Neuron (in vitro differentiated cells): ENCODE measurements at regions not wholly inside any gene's neighbourhood (a gene's known extent, or its start where the extent isn't known, plus 50 kb on each side); places are given as distances from the start of the nearest gene placed in this dataset.

Experiments
- H2AFZ ChIP-seq: one replicate; pipeline ENCODE4 v1.6.1; 2013; ENCODE audit warnings: low read depth, mild to moderate bottlenecking, inconsistent platforms, low read length, moderate library complexity
- H3K27me3 ChIP-seq: one replicate; pipeline ENCODE4 v1.6.1; 2013; ENCODE audit warnings: low read length; ENCODE audit not compliant: insufficient read depth
- H3K36me3 ChIP-seq: one replicate; pipeline ENCODE4 v1.6.1; 2013; ENCODE audit warnings: low read length; ENCODE audit not compliant: insufficient read depth
- H3K4me1 ChIP-seq: one replicate; pipeline ENCODE4 v1.6.1; 2013; ENCODE audit warnings: low read length; ENCODE audit not compliant: insufficient read depth
- H3K4me3 ChIP-seq: 2 replicates; pipeline ENCODE4 v1.5.1; 2013; ENCODE audit warnings: mild to moderate bottlenecking, low read length, moderate library complexity
- H3K9me3 ChIP-seq: one replicate; pipeline ENCODE4 v1.6.1; 2013; ENCODE audit warnings: low read length

DNA sequence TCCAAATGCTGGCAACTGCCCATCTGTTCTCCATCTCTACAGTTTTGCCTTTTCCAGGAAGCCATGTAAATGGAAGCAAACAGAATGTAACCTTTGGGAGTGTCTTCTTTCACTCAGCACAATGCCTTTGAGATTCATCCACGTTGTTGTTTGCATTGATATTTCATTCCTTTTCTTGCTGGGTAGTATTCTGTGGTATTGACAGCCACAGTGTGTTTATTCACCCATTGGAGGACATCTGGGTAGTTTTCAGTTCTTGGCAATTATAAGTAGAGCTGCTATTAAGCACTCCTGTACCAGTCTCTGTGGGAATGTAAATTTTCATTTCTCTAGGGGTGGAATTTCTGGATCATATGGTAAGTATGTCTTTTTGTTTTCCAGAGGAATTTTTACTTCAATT lies 194.3 kb upstream of the RPS6KA3 start:
- no peak overlapping the region for H2AFZ ChIP-seq
- peaks cover 10% of the 10 kb centered on the region for H3K27me3 ChIP-seq
- H3K4me3 ChIP-seq = no peak overlapping the region
- no peaks in the 10 kb centered on the region for H3K36me3 ChIP-seq
- no peaks in the 10 kb centered on the region for H3K9me3 ChIP-seq
- H3K4me1 ChIP-seq = peaks cover 2% of the 10 kb centered on the region

DNA sequence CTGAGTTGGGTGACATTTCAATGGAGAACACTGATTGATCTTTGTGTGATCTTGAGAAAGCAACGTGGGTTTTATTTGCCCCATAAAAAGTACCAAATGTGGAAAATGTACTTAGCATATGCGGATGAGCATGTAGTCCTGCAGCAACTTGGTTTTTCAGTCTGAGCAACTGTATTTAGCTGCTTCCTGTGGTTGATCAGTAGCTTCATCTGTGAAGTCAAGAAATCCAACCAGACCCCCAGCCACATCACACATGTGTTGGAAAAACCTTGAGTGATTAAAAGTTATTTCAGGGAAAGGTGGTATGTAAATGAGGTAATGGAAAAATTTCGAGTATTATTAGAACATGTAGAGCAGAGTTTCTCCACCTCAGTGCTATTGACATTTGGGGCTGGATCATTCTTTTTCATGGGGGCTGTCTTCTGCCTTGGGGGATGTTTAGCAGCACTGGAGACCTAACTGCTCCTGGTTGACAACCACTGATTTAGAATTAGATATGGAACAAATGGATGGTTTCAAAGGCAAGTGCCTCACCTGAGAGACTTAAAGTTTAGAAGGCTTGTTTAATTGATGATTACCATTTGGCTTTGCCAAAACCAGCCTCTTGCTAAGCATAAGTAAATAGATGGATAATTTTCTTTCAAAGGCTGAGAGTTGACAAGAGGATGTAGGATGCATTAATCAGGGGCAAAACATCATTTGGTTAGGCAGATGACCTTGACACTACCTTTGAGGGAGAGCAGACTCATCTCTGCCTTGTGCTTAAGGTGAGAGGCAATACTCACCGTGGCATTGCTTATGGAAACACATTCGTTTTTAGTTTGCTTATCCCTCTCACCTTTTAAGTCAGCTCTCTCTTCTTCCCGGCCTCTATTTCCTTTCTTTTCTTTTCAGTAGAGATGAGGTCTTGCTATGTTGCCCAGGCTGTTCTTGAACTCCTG lies 193.0 kb upstream of the RPS6KA3 start:
- no peaks in the 10 kb centered on the region for H3K9me3 ChIP-seq
- peaks cover 10% of the 10 kb centered on the region for H3K27me3 ChIP-seq
- no peaks in the 10 kb centered on the region for H3K36me3 ChIP-seq
- H3K4me3 ChIP-seq = no peak overlapping the region
- H3K4me1 ChIP-seq = peaks cover 2% of the 10 kb centered on the region
- H2AFZ ChIP-seq = no peak overlapping the region

- Histone ChIP-seq H3K36me3 (no peaks in the 10 kb centered on the region), H2AFZ (no peak overlapping the region), H3K27me3 (peaks cover 7% of the 10 kb centered on the region), H3K9me3 (no peaks in the 10 kb centered on the region), H3K4me1 (peaks cover 2% of the 10 kb centered on the region), H3K4me3 (no peak overlapping the region)
These were observed 190.3 kb upstream of the RPS6KA3 start for GRCh38 chrX:20456971-20457370.

GRCh38 chrX:20455001-20455400 lies 188.3 kb upstream of the RPS6KA3 start:
- H3K27me3 ChIP-seq = peaks cover 6% of the 10 kb centered on the region
- no peak overlapping the region for H2AFZ ChIP-seq
- no peaks in the 10 kb centered on the region for H3K9me3 ChIP-seq
- no peak overlapping the region for H3K4me3 ChIP-seq
- H3K36me3 ChIP-seq = no peaks in the 10 kb centered on the region
- H3K4me1 ChIP-seq = no peaks in the 10 kb centered on the region

GRCh38 chrX:20454117-20454516 lies 187.4 kb upstream of the RPS6KA3 start:
- no peak overlapping the region for H2AFZ ChIP-seq
- no peak overlapping the region for H3K4me3 ChIP-seq
- H3K36me3 ChIP-seq = no peaks in the 10 kb centered on the region
- H3K4me1 ChIP-seq = no peaks in the 10 kb centered on the region
- peaks cover 3% of the 10 kb centered on the region for H3K27me3 ChIP-seq
- H3K9me3 ChIP-seq = no peaks in the 10 kb centered on the region

GRCh38 chrX:20452487-20452886 lies 185.8 kb upstream of the RPS6KA3 start:
- Histone ChIP-seq H3K9me3 (no peaks in the 10 kb centered on the region), H3K4me3 (no peak overlapping the region), H3K4me1 (no peaks in the 10 kb centered on the region), H3K36me3 (no peaks in the 10 kb centered on the region), H3K27me3 (peaks cover under 1% of the 10 kb centered on the region), H2AFZ (no peak overlapping the region)

GRCh38 chrX:20451929-20452328 lies 185.2 kb upstream of the RPS6KA3 start:
- Histone ChIP-seq H2AFZ (no peak overlapping the region), H3K4me1 (no peaks in the 10 kb centered on the region), H3K27me3 (no peaks in the 10 kb centered on the region), H3K36me3 (no peaks in the 10 kb centered on the region), H3K9me3 (no peaks in the 10 kb centered on the region), H3K4me3 (no peak overlapping the region)

GRCh38 chrX:20445109-20445508 lies 178.4 kb upstream of the RPS6KA3 start:
- H3K4me1 ChIP-seq = no peaks in the 10 kb centered on the region
- no peak overlapping the region for H2AFZ ChIP-seq
- no peaks in the 10 kb centered on the region for H3K36me3 ChIP-seq
- peaks cover 3% of the 10 kb centered on the region for H3K27me3 ChIP-seq
- no peak overlapping the region for H3K4me3 ChIP-seq
- no peaks in the 10 kb centered on the region for H3K9me3 ChIP-seq

GRCh38 chrX:20442597-20442996 lies 175.9 kb upstream of the RPS6KA3 start:
- Histone ChIP-seq H3K9me3 (no peaks in the 10 kb centered on the region), H3K27me3 (peaks cover 3% of the 10 kb centered on the region), H3K4me1 (no peaks in the 10 kb centered on the region), H3K36me3 (no peaks in the 10 kb centered on the region), H3K4me3 (no peak overlapping the region), H2AFZ (no peak overlapping the region)

- Histone ChIP-seq H3K36me3 (no peaks in the 10 kb centered on the region), H2AFZ (no peak overlapping the region), H3K9me3 (no peaks in the 10 kb centered on the region), H3K4me3 (no peak overlapping the region), H3K4me1 (no peaks in the 10 kb centered on the region), H3K27me3 (peaks cover 3% of the 10 kb centered on the region)
These were observed 174.4 kb upstream of the RPS6KA3 start for GRCh38 chrX:20441123-20441522.

- H3K36me3 ChIP-seq = no peaks in the 10 kb centered on the region
- H3K27me3 ChIP-seq = peaks cover 7% of the 10 kb centered on the region
- no peaks in the 10 kb centered on the region for H3K4me1 ChIP-seq
- H2AFZ ChIP-seq = no peak overlapping the region
- no peak overlapping the region for H3K4me3 ChIP-seq
- no peaks in the 10 kb centered on the region for H3K9me3 ChIP-seq
These were observed 172.3 kb upstream of the RPS6KA3 start for GRCh38 chrX:20438871-20439526.

- H3K9me3 ChIP-seq = no peaks in the 10 kb centered on the region
- H3K27me3 ChIP-seq = peaks cover 4% of the 10 kb centered on the region
- no peak overlapping the region for H2AFZ ChIP-seq
- no peaks in the 10 kb centered on the region for H3K36me3 ChIP-seq
- no peak overlapping the region for H3K4me3 ChIP-seq
- no peaks in the 10 kb centered on the region for H3K4me1 ChIP-seq
These were observed 171.0 kb upstream of the RPS6KA3 start for GRCh38 chrX:20437683-20438082.

GRCh38 chrX:20435913-20436312 lies 169.2 kb upstream of the RPS6KA3 start:
- no peak overlapping the region for H2AFZ ChIP-seq
- H3K4me3 ChIP-seq = no peak overlapping the region
- H3K36me3 ChIP-seq = no peaks in the 10 kb centered on the region
- peaks cover 4% of the 10 kb centered on the region for H3K27me3 ChIP-seq
- H3K9me3 ChIP-seq = no peaks in the 10 kb centered on the region
- no peaks in the 10 kb centered on the region for H3K4me1 ChIP-seq
